GM13977 (cell line): ENCODE measurements at regions not wholly inside any gene's neighbourhood (a gene's known extent, or its start where the extent isn't known, plus 50 kb on each side); places are given as distances from the start of the nearest gene placed in this dataset.

Experiments used
- DNase-seq: peaks from one replicate; pipeline ENCODE4 v3.0.0; 2012; ENCODE audit warnings: low spot score
- in situ Hi-C: fragments of 300-500 bp; cut with MboI; formaldehyde crosslinking; loops from one replicate; pipeline ENCODE4 v1.12.0; 2022; ENCODE audit warnings: low sequenced_read_pairs, low pct_unique_long_range_greater_than_20kb, mixed read lengths, inconsistent platforms; ENCODE audit not compliant: unreplicated experiment
- TF ChIP-seq, protein P1 (sequence below): IDR thresholded peaks from 2 replicates; pipeline ENCODE4 v1.5.1; 2012; ENCODE audit warnings: mild to moderate bottlenecking, control low read depth; ENCODE audit not compliant: insufficient read depth; ENCODE audit errors: extremely low read depth, missing control alignments

DNA sequence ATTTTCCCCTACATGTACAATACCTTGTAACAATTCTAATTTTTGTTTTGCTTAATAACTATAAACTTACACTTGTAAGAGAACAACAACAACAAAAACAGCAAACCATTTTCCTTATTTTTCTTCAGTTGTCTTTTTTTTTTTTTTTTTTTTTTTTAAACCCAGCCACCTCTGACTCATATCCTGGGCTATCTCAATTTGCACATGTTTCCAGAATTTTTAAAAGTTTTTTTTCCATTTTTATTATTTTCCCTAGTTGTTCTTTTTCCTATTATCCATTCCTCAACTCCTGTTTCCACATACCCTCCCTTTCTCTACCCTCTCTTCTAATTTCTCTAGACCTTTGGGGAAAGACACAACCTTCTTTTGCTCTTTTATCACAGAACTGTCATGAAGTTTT is 112.5 kb downstream of the EFEMP1 start:
- TF ChIP-seq, protein P1, sequence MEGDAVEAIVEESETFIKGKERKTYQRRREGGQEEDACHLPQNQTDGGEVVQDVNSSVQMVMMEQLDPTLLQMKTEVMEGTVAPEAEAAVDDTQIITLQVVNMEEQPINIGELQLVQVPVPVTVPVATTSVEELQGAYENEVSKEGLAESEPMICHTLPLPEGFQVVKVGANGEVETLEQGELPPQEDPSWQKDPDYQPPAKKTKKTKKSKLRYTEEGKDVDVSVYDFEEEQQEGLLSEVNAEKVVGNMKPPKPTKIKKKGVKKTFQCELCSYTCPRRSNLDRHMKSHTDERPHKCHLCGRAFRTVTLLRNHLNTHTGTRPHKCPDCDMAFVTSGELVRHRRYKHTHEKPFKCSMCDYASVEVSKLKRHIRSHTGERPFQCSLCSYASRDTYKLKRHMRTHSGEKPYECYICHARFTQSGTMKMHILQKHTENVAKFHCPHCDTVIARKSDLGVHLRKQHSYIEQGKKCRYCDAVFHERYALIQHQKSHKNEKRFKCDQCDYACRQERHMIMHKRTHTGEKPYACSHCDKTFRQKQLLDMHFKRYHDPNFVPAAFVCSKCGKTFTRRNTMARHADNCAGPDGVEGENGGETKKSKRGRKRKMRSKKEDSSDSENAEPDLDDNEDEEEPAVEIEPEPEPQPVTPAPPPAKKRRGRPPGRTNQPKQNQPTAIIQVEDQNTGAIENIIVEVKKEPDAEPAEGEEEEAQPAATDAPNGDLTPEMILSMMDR, result no peak
- in situ Hi-C loops, result no loop called here
- DNase-seq, result no peak

DNA sequence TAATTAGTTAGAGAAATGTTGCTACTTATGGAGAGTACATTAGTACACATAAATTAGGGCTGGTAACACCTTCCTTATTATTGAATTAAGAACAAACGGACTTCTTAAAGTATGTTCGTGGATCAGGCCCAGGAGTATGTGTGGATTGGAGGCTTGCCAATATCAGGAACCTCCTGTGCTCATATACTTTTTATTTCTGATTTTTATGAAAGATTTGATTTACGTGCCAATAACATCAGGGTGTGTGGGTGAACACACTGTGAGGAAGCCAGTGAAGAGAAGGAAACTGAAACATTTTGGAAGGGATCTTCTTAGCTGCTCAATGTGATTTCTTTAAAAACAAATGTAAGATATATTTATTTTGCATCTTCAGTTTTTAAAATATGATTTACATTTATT is 113.0 kb downstream of the EFEMP1 start:
- TF ChIP-seq, protein P1, result no peak
- no peak for DNase-seq
- in situ Hi-C loops, result no loop called here

GRCh38 chr2:55809875-55810621 is 113.5 kb downstream of the EFEMP1 start:
- in situ Hi-C loops, result no loop called here
- TF ChIP-seq, protein P1, result no peak
- no peak for DNase-seq

DNA sequence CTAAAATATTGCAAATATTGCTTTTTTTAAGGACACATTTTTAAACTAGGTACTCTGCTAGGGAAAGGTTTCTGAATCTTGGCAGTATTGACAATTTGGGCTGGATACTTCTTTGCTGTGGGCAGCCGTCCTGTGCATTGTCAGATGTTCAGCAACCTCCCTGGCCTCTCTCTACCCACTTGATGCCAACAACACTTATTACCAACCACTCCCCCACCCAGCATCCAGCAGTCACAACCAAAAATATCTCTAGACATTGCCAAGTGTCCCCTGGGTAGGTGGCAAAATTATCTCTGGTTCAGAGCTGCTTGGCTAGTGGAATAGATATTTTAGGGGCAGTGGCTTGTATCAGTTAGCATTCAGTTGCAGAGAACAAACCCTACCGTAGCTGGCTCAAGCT is 114.3 kb upstream of the PNPT1 start:
- DNase-seq, result no peak
- in situ Hi-C loops, result no loop called here
- TF ChIP-seq, protein P1, result no peak

DNA sequence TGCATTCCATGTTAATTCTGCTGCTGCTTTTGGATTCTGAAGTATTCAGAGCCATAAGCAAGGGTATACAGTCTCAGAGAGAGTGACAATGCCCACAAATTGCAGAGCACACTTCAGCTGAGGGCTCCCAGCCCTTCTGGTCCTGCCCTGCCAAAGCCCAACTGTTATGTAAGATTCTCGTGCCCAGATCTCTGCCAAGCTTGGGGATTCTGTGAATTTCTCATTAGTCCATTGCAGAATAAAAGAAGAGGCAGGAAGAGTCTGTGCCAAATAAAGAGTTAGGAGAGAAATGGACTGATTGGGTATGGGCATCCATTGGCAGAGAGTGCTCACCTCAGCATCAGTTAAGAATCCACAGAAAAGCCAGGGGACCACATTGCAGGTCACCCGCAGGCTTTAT is 112.0 kb upstream of the PNPT1 start:
- DNase-seq, result no peak
- TF ChIP-seq, protein P1, result no peak
- in situ Hi-C loops, result no loop called here

DNA sequence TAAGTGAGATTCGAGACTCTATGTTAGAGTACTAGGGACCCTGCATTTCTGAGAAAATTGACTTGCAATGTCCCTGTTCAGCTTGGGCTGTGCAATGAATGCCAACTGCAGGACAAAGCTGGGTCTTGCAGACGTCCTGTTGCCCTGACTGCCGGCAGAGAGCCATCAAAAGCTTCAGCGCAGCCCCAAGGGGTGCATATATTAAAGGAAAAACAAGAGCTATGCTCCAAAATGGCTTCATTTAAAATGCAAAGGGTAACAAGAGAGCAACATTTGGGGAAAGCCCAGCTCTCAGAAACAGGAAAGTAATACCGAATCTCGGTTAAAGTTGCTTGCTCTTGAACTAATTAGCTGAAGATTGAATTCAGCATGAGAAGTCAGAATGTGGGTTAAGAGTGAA is 110.9 kb upstream of the PNPT1 start:
- TF ChIP-seq, protein P1, result no peak
- in situ Hi-C loops, result no loop called here
- DNase-seq, result no peak
